DND-41 (cell line): ENCODE measurements at regions not wholly inside any gene's neighbourhood (a gene's known extent, or its start where the extent isn't known, plus 50 kb on each side); places are given as distances from the start of the nearest gene placed in this dataset.

ENCODE experiments used
- EZH2 ChIP-seq: IDR thresholded peaks from 3 replicates; pipeline ENCODE4 v1.6.1; 2012; ENCODE audit warnings: borderline replicate concordance, low read depth, mild to moderate bottlenecking, moderate library complexity, low read length, inconsistent platforms; ENCODE audit not compliant: severe bottlenecking
- TF ChIP-seq, protein P1 (sequence below): IDR thresholded peaks from 2 replicates; pipeline ENCODE4 v1.5.1; 2012; ENCODE audit warnings: borderline replicate concordance, low read length, moderate library complexity, mild to moderate bottlenecking; ENCODE audit not compliant: poor library complexity, severe bottlenecking; ENCODE audit errors: extremely low read depth

DNA sequence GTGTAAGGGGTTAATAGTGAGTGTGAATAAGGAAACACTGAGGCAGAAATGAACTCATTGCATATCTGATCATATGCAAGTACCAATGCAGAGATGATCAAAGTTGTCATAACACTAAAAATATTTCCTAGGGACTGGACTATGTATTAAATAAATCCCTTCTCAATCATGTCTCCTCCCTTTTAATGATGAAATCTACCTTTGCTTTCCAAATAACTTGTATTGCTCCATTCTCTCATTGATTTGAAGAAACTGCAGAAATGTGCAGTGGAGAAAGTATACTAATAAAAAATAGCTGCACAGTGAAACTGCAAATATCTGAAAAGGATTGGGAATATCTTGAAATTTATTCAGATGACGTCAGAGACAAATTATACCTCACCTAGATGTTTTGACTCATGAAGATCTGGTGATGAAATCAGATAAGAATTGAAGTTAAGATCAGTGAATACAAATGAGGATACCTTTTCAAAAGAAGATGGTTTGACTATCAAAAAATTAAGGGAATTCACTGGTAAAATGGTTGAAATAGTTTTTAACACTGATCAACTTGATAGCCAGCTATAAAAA lies 1264.9 kb upstream of the USP15 start:
- TF ChIP-seq, protein P1, sequence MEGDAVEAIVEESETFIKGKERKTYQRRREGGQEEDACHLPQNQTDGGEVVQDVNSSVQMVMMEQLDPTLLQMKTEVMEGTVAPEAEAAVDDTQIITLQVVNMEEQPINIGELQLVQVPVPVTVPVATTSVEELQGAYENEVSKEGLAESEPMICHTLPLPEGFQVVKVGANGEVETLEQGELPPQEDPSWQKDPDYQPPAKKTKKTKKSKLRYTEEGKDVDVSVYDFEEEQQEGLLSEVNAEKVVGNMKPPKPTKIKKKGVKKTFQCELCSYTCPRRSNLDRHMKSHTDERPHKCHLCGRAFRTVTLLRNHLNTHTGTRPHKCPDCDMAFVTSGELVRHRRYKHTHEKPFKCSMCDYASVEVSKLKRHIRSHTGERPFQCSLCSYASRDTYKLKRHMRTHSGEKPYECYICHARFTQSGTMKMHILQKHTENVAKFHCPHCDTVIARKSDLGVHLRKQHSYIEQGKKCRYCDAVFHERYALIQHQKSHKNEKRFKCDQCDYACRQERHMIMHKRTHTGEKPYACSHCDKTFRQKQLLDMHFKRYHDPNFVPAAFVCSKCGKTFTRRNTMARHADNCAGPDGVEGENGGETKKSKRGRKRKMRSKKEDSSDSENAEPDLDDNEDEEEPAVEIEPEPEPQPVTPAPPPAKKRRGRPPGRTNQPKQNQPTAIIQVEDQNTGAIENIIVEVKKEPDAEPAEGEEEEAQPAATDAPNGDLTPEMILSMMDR: no peak
- no peak for TF ChIP-seq EZH2
